GM19372 (cell line): ENCODE measurements at regions not wholly inside any gene's neighbourhood (a gene's known extent, or its start where the extent isn't known, plus 50 kb on each side); places are given as distances from the start of the nearest gene placed in this dataset.

Experiments used
- ATAC-seq: cut with Tn5 transposase; IDR thresholded peaks from one replicate; pipeline ENCODE4 v1.9.1; 2021; ENCODE audit warnings: mild to moderate bottlenecking, low read depth, moderate library complexity; ENCODE audit not compliant: unreplicated experiment

GRCh38 chr21:27300770-27301169 is 333.9 kb upstream of the ADAMTS5 start:
- ATAC-seq: no peak

GRCh38 chr21:27298465-27298864 is 331.6 kb upstream of the ADAMTS5 start:
- ATAC-seq: no peak

- ATAC-seq: no peak
Observed at GRCh38 chr21:27293239-27293638, 326.4 kb upstream of the ADAMTS5 start.

- no peak for ATAC-seq
Observed at GRCh38 chr21:27292783-27293182, 325.9 kb upstream of the ADAMTS5 start.

- ATAC-seq: no peak
Observed at GRCh38 chr21:27292229-27292628, 325.3 kb upstream of the ADAMTS5 start.

DNA sequence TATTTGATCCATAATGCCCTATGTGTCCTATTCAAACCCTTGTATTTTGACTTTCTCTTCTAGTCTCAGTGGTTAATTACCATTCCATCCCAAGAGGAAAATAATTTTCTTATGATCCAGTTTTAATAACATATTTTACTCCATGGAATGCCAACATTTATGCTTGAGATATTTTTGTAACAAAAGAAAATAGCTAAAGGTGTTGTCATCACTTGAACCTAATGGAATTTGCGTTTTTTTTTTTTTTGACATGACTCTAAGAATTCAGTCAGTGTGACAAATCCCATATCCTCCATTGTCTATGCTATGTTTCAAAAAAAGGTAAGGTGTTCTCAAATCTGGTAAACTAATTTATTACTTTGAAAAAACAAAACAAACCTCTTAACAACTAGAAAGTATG is 324.1 kb upstream of the ADAMTS5 start:
- ATAC-seq: no peak

GRCh38 chr21:27290028-27290427 is 323.1 kb upstream of the ADAMTS5 start:
- no peak for ATAC-seq

DNA sequence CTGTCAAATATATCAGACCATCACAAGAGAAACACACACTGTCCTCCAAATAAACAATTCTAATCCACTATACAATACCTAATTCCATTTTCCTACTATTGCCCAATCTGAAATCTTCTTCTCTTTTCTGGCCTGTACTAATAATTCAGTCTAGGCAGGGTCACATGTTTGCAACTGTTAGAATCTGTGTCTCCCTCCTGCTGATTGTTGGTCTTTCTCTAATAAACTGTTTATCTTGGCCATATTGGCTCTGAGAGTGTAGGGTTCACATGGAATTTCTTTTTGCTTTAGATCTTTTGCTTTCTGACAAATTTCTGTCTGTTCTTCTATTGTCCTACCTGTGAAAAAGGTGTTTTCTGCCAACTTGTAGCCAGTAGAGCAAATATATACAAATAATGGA is 319.9 kb upstream of the ADAMTS5 start:
- ATAC-seq: no peak

DNA sequence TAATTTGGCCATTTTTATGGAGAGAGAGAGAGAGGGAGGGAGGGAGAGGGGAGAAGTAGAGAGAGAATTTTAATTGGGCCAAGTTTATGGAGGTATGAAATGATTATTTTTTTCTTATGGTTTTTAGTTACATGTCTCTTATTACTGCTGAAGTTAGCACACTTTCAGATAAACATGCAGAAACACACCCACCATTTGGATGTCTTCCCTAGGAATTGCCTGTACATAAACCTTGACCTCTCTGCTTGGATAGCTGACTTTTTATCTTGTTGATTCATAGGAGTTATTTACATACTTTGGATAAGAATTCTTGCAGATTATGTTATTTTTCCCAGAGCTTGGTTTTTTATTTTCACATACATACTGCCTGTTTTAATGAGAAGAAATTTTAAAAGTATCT is 310.2 kb upstream of the ADAMTS5 start:
- ATAC-seq: no peak

DNA sequence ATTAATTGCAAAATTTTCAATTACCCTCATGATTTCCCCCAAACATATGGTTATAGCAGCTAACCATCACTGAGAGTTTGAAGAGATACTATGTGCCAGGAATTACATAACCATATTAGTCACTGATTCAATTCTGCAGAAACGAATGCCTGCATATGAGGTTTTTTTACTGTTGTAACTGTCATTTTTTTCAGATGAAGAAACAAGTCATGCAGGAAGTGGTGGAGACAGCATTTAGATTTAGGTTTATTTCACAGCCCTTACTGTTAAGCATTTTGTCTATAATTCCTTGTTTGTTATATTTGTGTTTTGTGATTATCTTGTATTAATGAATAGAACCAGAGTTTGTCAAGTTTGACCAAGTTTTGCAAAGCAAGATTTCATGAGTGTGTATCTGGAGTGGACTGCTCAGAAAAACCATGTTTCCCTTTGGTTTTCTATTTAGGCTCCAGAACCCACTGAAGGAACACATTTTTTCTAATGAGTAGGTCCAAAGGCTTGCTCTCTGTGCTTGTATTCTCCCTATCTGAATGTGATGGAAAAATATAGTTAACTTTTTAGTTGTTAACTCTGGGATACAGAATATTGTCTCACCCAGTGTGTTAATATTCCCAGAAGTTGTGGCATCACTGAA is 308.5 kb upstream of the ADAMTS5 start:
- ATAC-seq: no peak

DNA sequence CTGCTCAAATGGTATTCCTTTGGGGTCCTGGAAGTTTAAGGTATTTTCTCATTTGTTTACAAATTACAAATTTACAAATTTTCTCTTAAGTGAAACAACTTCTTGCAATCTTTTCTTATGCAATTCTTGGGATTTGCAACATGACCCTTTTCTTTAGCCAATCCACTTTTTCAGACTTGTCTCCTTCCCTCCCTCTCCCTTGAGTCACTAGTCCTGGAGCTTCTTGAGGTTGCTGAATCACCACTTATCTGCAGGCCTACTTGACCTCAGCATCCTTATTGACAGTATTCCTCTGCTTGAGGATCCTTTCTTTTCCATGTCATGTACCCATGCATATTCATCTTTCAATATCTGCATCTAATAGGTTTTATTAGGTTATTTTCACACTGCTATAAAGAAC is 302.8 kb upstream of the ADAMTS5 start:
- ATAC-seq: no peak

DNA sequence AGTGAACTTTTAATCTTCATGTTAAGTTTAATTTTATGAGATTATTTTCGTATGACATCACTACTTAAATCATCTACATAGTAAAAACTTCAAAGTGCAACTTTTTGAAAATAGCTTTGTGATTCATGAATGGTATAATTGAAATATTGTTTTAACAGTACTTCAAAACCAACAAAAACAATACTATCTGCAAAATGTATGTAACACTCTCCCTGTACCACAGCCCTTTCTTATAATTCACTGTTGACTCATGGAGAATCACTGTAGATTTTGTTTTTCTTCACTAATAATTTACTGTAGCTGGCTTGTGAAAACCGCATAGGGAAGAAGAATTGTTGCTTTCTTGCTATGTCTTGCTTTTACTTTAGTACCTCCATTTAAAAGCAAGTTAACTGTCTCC is 301.4 kb upstream of the ADAMTS5 start:
- ATAC-seq: no peak

DNA sequence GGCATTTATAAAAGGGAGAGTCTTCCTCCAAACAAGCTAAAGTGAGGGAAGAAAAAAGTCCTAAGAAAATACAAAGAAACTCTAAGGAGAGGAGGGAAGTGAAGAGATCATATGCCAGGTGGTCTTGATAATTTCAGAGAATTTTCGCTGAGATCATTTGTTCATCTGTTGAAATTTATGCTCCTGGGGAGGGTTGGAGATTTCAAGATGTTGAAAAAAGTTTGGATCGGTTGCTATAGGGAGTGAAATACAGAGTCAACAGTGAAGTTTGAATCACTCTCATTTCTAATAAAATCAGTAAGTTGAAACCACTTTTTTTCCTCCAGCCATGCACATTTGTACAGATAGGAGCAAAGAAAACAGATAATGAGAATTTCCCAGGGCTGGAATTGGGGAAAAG is 299.1 kb upstream of the ADAMTS5 start:
- ATAC-seq: no peak

DNA sequence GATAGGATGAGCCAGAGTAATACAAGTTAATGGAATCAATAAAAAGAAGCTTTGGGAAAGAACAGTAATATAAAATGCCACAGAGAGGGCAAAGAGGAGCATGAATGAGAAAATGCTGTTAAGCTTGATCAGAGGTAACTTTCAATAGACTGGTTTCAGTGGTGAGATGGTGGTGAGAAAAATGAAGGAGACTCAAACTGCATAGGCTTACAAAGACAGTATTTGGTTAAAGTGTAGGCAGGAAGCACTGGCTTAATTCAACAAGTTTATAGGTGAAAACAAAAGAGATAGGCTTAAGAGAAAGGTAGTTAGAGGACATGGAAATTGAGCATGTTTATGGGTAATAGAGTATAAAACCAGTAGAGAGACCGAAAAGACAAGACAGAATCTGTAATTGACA is 298.6 kb upstream of the ADAMTS5 start:
- ATAC-seq: no peak

GRCh38 chr21:27261676-27262075 is 294.8 kb upstream of the ADAMTS5 start:
- ATAC-seq: no peak

GRCh38 chr21:27260728-27261127 is 293.8 kb upstream of the ADAMTS5 start:
- no peak for ATAC-seq

GRCh38 chr21:27258742-27259448 is 292.0 kb upstream of the ADAMTS5 start:
- ATAC-seq: no peak

DNA sequence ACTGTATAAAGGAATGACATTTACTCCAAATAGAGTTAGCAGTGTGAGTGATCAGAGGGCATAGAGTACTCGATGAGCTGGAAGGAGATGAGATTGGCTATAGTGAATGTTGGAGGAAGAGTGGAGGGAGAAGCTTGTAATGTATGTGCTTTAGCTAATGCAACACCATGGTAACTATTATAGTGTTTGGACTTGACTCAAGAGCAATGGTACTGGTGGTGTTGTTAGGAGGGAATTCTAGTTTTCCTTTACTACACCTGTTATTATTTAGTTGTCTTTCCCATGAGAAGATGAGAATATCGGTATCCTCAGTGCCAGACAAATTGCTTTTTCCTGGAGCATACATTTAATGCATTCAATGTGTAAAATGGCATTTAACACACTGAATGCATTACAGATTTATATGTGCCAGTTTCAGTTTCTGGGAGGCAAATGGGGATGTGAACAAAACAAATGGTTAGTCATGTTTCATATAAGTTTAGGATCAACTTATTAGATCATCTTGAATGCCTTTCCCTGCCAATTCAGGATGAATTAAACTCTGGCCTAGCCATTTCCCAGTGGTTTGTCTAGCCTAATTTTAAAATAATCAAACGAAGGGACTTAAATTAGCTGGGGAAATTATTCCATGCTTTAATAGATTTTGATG is 291.1 kb upstream of the ADAMTS5 start:
- ATAC-seq: no peak

- no peak for ATAC-seq
Observed at GRCh38 chr21:27257226-27257625, 290.3 kb upstream of the ADAMTS5 start.

GRCh38 chr21:27251752-27252151 is 284.9 kb upstream of the ADAMTS5 start:
- no peak for ATAC-seq

DNA sequence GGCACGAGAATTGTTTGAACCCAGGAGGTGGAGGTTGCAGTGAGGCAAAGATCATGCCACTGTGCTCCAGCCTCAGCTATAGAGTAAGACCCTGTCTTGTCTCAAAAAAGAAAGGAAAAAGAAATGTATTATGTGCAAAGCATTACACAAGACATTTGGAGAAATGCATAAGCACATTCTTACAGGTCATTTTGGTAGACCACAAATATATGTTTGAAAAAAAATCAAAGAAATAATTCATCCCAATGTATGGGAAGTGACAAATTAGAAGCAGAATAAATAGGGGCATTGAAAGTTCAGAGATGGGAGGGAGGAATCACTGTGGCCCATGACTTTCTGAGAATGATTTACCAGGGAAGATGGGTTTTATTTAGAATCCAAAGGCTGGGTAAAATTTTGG is 283.5 kb upstream of the ADAMTS5 start:
- no peak for ATAC-seq

GRCh38 chr21:27248814-27249213 is 281.9 kb upstream of the ADAMTS5 start:
- no peak for ATAC-seq
